GM18502 (cell line): ENCODE measurements at regions not wholly inside any gene's neighbourhood (a gene's known extent, or its start where the extent isn't known, plus 50 kb on each side); places are given as distances from the start of the nearest gene placed in this dataset.
"Not testable (repeated sequence)": the region's sequence is repeated elsewhere in the genome, so short reads cannot be mapped to it uniquely, and the experiment has no call there.

Source experiments
- ATAC-seq: cut with Tn5 transposase; IDR thresholded peaks from one replicate; pipeline ENCODE4 v1.9.1; 2021; ENCODE audit warnings: mild to moderate bottlenecking; ENCODE audit not compliant: unreplicated experiment, poor library complexity

- no peak for ATAC-seq
Observed at GRCh38 chr14:57150449-57150848, 118.3 kb downstream of the EXOC5 start.

- no peak for ATAC-seq
Observed at GRCh38 chr14:57139173-57139572, 129.5 kb downstream of the EXOC5 start.

DNA sequence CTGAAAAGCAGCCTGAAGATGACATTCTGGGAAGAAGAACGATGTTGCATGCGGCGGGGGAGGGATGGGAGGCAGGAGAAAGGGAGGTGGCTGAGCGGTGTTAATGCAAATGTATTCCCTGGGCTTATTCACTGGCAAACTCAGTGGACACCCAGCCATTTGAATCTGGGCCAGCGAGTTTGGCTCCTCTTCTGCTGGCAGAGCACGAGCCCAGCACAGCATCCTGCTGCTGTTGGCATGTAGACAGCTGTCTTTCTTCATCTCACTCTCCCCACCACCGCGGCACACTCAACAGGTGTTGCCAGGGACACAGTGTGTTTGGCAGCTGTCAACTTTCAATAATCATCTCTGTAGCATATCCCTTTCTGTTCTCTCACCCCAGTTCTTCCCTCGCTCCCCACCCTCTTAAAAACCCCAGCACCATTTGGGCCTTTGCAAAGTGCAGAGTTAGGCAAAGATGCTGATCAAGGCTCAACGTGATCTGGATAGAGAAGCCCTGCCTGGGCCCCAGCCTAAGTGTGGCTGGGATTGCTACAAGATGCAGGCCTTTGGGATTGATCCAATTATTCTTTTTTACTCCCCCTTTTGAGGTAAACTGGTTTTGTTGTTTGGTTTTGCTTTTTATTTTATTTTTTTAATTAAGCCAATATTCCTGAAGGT, 131.9 kb downstream of the EXOC5 start:
- ATAC-seq = no peak

DNA sequence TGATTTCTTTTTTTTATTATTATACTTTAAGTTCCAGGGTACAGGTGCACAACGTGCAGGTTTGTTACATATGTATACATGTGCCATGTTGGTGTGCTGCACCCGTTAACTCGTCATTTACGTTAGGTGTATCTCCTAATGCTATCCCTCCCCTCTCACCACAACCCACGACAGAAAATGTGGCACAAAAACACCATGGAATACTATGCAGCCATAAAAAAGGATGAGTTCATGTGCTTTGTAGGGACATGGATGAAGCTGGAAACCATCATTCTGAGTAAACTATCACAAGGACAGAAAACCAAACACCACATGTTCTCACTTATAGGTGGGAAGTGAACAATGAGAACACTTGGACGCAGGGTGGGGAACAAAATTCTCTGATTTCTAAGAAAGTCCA, 140.9 kb downstream of the EXOC5 start:
- not testable (repeated sequence) for ATAC-seq

GRCh38 chr14:57122129-57122528, 146.6 kb downstream of the EXOC5 start:
- no peak for ATAC-seq

DNA sequence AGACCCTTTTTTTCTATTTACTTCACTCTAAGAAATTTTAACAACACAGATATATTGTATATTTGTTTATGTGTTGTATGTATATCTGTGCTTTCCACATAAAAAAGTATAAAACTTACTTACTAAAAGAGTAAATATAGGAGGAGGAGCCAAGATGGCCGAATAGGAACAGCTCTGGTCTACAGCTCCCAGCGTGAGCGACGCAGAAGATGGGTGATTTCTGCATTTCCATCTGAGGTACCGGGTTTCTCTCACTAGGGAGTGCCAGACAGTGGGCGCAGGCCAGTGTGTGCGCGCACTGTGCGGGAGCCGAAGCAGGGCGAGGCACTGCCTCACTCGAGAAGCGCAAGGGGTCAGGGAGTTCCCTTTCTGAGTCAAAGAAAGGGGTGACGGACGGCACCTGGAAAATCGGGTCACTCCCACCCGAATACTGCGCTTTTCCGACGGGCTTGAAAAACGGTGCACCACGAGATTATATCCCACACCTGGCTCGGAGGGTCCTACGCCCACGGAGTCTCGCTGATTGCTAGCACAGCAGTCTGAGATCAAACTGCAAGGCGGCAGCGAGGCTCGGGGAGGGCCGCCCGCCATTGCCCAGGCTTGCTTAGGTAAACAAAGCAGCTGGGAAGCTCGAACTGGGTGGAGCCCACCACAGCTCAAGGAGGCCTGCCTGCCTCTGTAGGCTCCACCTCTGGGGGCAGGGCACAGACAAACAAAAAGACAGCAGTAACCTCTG, 156.5 kb downstream of the EXOC5 start:
- ATAC-seq = not testable (repeated sequence)

- not testable (repeated sequence) for ATAC-seq
Observed at GRCh38 chr14:57110411-57110810, 158.3 kb downstream of the EXOC5 start.

DNA sequence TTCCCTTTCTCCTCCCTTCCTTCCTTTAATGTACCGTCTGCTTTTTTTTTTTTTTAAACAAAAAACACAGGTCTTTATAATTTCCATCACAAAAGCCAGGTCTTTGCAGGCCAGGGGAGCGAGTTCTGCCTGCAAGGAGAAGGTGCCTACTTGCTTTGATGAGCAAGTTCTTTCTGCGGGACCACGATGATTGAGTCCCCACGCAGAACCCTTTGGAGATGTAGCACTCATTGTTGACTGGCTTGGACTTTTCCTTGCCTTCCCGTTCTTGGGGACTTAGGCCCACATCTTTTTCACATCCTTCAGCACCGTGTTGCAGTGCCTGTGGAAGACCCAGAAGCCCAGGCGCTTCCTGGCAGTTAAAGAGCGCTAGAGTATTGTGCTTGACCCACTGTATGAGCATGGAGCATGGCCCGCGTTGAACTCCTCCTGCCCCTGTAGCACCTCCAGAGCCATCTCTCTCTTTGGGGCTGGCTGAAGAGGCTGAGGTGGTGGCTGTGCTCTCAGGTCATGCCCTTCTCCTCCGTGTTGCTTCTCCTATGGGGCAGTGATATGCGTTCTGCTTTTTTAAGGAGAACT, 177.6 kb downstream of the EXOC5 start:
- ATAC-seq = no peak

DNA sequence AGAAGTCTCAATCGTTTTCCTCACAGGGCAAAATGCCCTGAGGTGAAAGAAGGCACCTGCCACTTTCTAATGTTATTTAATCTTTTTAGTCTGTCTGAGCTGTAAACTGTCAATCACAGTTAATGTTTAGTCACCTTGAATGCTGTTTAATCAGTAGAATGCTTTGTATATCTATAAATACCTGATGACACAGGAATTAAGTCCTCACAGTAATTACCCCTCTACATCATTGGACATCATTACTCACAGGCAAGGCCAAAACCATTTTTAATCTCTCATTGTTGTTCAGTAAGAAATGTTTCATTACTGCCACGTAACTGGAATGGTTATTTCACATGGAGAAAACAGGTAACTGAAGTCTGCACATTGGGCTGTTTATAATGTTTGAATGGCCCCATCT, 178.8 kb downstream of the EXOC5 start:
- no peak for ATAC-seq

- no peak for ATAC-seq
Observed at GRCh38 chr14:57087841-57088240, 180.9 kb downstream of the EXOC5 start.

DNA sequence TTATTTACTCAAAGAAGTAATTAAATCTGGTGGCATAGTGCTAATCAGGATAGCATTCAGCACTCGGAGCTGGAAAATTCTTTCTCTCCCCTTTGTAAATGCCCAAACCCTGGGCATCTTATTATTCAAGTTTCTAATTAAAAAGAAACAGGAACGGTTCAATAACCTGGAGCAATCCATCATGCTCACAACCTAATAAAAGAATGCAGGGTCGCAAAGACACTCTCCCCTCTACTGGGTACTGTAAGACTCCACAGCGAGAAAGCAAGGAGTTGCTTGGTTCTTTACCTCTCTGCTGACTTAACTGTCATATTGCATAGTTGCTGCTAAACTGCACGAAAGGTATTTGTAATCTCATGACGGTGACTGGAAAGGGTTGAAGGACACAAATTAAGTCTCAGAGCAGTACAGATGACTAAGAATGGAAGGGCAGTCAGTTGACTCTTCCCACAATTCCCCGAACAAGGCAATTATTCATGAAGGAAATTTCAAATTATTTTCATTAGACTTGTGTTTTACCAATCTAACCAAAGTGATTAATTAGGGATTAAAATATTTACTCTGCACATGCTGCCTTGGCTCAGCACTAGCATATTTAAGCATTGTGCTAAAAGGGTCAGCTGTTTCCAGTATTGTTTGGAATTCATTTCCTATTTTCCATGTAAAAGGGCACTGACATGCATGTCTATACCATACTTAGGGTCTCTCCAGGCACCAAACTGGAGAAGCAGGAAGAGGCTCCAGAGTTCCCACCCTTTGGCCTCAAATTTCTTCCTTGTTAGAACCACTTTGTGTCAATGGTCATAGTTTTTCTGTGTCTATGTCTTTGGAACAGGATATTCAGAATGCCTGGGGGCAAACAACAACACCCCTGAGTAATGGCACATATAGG, 182.2 kb downstream of the EXOC5 start:
- no peak for ATAC-seq

DNA sequence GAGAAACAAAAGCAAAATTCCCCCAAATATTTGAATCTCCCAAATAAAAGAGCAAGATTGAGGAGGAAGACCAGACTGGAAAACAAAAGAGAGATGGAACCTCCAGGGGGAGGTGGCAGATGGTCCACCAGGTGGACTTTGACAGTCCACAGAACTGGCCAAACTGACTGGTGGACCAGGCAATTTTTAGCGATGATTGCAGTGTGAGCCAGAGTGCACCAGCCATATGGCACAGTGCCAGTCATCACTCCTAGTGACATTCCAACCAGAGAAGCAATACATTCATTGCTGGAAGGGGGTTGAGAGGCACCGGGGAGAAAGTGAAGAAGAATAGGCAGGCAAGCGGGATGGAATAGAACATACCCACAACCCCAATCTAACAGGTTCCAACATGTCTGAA, 182.9 kb downstream of the EXOC5 start:
- ATAC-seq = no peak

- no peak for ATAC-seq
Observed at GRCh38 chr14:57085043-57085442, 183.7 kb downstream of the EXOC5 start.

DNA sequence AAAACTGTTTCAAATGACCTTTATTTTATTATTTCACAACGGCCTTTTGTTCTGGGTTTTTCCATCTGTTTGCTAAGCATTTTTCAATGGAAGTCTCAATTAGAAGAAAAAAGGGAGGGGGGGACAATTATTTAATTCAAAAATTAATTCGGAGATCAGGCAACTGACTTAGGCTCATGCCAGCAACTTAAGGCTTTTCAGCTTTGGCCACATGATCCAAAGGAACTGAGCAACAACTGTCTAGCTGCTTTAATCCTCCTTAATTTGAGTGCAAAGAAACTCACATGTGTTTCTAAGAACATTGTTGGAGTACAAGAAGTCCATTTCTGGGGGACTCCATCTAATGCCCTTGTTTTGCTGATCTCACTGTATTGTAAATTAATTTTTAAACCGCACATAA, 188.0 kb downstream of the EXOC5 start:
- ATAC-seq = no peak

DNA sequence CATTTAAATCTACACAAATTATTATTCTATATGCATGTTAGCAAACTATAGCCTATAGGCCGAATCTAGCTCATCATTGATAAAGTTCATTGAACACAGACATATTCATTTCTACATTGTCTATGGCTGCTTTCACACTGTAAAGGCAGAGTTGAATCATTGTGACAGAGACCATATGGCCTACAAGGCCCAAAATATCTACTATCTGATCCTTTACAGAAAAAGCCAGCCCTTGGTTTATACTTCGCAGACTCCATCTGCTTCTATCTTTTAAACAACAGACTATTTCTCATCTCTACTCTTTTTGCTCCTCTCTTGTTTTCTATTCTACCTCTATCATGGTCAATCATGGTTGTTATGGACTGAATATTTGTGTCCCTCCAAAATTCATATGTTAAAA, 190.7 kb downstream of the EXOC5 start:
- ATAC-seq = no peak

DNA sequence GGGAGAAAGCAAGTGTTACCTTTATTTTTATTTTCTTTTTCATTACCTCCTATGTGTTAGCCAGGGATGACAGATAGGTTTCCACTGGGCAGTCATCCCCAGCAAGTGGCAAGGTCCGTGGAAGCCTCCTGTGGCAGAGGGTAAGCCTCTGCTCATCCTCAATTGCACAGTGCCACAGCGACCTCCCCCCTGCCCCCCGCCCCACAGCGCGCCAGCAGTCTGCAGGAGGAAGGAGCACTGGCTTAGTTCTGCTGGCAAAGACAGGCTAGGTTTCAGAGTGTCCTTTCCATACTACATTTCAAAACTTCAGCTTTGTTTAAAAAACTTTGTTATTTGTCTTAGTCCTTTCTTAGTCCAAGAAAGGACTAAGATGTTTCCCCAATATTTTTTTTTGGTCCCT, 194.7 kb downstream of the EXOC5 start:
- no peak for ATAC-seq

DNA sequence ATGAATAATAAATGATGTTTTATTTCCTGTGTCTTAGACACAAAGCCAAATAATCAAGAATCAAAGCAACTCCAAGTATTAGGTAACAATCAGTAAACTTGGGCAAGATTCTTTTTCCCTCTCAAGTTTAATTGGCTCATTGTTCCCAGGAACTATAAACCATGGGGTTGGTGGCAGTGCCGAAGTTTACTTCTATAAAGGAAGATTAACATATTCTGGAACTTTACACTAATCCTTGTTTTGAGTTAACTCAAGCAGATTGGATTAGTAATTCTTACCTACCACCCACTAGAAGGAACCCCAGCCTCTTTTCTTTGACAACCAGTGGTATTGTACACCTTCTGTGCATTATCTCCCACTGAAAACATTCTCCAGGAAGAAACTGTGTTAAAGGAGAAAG, 197.1 kb downstream of the EXOC5 start:
- no peak for ATAC-seq

- no peak for ATAC-seq
Observed at GRCh38 chr14:57069702-57070101, 199.0 kb downstream of the EXOC5 start.

GRCh38 chr14:57068511-57068910, 200.2 kb downstream of the EXOC5 start:
- ATAC-seq = no peak

GRCh38 chr14:57066887-57067513, 201.7 kb downstream of the EXOC5 start:
- ATAC-seq = peak; percentile 79
